LNCaP clone FGC (cell line): ENCODE measurements at regions not wholly inside any gene's neighbourhood (a gene's known extent, or its start where the extent isn't known, plus 50 kb on each side); places are given as distances from the start of the nearest gene placed in this dataset.

ENCODE experiments used
- DNase-seq: peaks from one replicate; pipeline ENCODE4 v3.0.0-alpha.2; 2011; ENCODE audit warnings: low read depth
- H3K4me3 ChIP-seq: 2 replicates; pipeline ENCODE4 v1.5.1; 2011; ENCODE audit warnings: mild to moderate bottlenecking, low read depth, low read length, control low read depth
- CTCF ChIP-seq: IDR thresholded peaks from 2 replicates; pipeline ENCODE4 v1.5.1; 2012; ENCODE audit warnings: mild to moderate bottlenecking; ENCODE audit not compliant: control insufficient read depth, insufficient read depth; ENCODE audit errors: extremely low read depth

DNA sequence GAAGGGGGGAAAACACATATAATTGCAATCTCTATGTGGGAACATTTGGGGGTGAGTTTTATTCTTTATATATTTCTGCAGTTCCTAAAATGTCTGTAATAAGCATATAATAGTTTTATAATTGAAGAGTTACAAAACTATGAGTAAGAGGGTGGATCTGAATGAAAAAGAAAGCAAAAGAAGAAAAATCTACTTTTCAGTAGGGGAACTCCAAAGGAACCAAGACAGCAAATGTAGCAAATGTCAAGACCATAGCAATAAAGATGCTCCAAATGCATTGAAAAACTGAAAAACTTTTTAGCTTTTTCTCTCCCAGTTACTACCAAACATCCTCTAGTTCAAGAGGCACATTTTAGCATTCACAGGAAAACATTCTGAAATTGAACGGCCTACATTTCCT, 434.8 kb downstream of the LMO4 start:
- no peak for DNase-seq
- no peak for TF ChIP-seq CTCF
- H3K4me3 ChIP-seq, result no peak overlapping the region

DNA sequence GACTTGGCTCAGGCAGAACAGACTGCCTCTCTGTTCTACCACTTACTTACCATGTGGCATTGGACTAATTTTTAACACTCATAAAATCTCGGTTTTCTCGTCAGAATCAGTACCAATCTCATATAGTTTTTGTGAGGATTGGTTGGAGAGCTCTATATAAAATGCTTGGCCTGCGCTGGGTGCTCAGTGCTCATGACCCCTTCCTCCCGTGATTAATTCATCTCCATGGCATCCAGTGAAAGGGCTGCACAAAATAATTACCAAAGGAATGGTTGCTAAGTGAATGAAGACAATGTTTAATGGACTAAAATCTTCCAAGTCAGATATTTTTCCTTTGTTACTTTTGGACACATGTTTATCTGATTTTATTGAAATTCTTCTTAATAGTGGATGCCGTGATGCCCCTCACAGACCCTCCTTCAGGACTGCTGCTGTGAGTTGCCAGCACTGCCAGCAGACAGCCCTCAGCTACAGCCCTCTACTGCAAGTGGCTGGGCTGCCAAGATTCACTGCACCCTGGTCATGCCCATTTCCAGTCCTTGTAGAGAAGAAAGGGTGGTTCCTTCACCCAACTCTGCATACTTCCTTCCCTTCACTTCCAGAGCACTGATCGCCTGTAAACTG, 436.5 kb downstream of the LMO4 start:
- no peak overlapping the region for H3K4me3 ChIP-seq
- DNase-seq, result no peak
- no peak for TF ChIP-seq CTCF

GRCh38 chr1:87765681-87766070, 437.0 kb downstream of the LMO4 start:
- DNase-seq, result no peak
- TF ChIP-seq CTCF, result no peak
- H3K4me3 ChIP-seq, result no peak overlapping the region

DNA sequence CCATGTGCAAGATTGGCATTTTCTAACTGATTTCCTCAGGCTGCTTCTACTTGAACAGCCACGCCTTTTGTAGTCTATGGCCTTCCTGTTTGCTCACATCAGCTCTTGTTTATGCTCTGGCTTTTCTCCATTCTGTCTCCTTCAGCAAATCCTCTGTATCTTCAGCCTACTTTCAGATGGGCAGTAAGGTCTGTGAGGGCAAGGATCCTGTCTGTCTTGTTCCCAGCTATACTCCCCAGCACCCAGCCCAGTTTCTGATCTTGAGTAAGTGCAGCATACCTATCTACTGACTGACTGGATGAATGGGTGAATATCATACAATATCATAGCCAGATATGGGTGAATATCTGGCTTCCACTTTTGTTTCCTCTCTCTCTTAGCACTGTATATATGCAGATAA, 438.1 kb downstream of the LMO4 start:
- TF ChIP-seq CTCF, result no peak
- no peak overlapping the region for H3K4me3 ChIP-seq
- DNase-seq, result no peak

DNA sequence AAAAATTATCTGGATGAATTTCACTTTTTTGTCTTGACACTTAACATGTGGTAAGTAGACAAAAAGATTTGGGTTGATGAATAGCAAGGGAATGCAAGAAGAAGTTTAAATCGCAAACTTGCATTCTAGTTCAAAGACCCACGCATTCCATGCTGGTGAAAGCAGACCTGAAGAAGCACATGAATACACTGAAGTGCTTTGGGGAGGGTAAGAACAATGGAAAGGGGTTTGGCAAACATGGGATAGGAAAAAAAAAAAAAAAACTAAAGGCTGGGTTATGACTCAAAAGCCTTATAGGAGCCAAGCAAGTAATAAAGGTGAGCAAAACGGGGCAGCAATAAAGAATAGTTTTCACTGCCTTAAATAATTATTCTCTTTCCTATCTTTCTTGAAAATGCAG, 450.2 kb downstream of the LMO4 start:
- no peak for DNase-seq
- H3K4me3 ChIP-seq, result no peak overlapping the region
- TF ChIP-seq CTCF, result no peak

- TF ChIP-seq CTCF, result no peak
- no peak for DNase-seq
- no peak overlapping the region for H3K4me3 ChIP-seq
These were observed 452.9 kb downstream of the LMO4 start for GRCh38 chr1:87781554-87781953.

- no peak for DNase-seq
- TF ChIP-seq CTCF, result no peak
- no peak overlapping the region for H3K4me3 ChIP-seq
These were observed 454.6 kb downstream of the LMO4 start for GRCh38 chr1:87783315-87783714.
